ENCODE measurements at regions not wholly inside any gene's neighbourhood (a gene's known extent, or its start where the extent isn't known, plus 50 kb on each side); places are given as distances from the start of the nearest gene placed in this dataset.

DNA sequence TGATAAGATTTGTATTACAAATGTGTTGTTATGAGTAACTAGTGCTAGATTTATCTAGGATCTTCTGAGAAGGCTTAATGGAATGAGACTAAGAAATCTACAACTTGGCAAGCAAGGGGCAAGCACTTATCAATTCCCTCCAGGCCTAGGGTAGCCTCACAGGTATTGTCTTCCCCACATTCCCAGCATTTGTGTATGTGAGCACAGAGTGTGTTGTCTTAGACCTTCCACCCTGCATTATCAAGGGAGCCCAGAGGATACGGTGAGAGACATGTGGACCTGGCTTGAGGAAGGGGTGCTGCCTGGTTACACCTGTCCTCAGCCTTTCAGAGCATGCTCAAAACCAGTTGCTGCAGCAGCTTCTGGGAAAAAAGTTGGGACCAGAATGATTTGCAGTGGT is 327.2 kb downstream of the MRPL39 start:
- dilution Hi-C loops (cut with HindIII; ENCODE audit: low sequenced_read_pairs, unreplicated experiment): no loop called here
- no peaks in the 10 kb centered on the region for H3K4me1 ChIP-seq (ENCODE audit: control insufficient read depth, insufficient read depth, low read length)
- no peak overlapping the region for H2BK120ac ChIP-seq (ENCODE audit: low read depth, low read length)
- no peak overlapping the region for H3K23ac ChIP-seq (ENCODE audit: low read depth, low read length)
- H2BK15ac ChIP-seq (ENCODE audit: low read depth, low read length): no peak overlapping the region
- TF ChIP-seq CHD1 (IDR thresholded peaks at IDR 0.05; ENCODE audit: low read depth, low read length) (no peak), MXI1 (IDR thresholded peaks at IDR 0.05; ENCODE audit: borderline replicate concordance, low read depth, low read length) (no peak), MAZ (IDR thresholded peaks at IDR 0.05; ENCODE audit: borderline replicate concordance, low read depth, low read length) (no peak), BHLHE40 (IDR thresholded peaks at IDR 0.05; ENCODE audit: low read depth, low read length) (no peak), POLR2A (IDR thresholded peaks at IDR 0.05; ENCODE audit: low read depth, low read length) (no peak), RFX5 (IDR thresholded peaks at IDR 0.05; ENCODE audit: low read depth, low read length) (no peak), MAFK (IDR thresholded peaks at IDR 0.05; ENCODE audit: low read depth, low read length) (no peak), RCOR1 (IDR thresholded peaks at IDR 0.05; ENCODE audit: insufficient replicate concordance, low read length) (no peak), FOS (IDR thresholded peaks at IDR 0.05; ENCODE audit: low read depth, low read length) (no peak), NFE2L2 (IDR thresholded peaks at IDR 0.05; ENCODE audit: low read depth, low read length) (no peak), CEBPB (IDR thresholded peaks at IDR 0.05; ENCODE audit: low read depth, low read length) (no peak), RAD21 (IDR thresholded peaks at IDR 0.05; ENCODE audit: low read length) (no peak), SMC3 (IDR thresholded peaks at IDR 0.05; ENCODE audit: low read depth, low read length) (no peak)
- TF ChIP-seq, protein P1, sequence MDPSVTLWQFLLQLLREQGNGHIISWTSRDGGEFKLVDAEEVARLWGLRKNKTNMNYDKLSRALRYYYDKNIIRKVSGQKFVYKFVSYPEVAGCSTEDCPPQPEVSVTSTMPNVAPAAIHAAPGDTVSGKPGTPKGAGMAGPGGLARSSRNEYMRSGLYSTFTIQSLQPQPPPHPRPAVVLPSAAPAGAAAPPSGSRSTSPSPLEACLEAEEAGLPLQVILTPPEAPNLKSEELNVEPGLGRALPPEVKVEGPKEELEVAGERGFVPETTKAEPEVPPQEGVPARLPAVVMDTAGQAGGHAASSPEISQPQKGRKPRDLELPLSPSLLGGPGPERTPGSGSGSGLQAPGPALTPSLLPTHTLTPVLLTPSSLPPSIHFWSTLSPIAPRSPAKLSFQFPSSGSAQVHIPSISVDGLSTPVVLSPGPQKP (IDR thresholded peaks at IDR 0.05; ENCODE audit: borderline replicate concordance, low read depth, low read length): no peak
- TF ChIP-seq, protein P2, sequence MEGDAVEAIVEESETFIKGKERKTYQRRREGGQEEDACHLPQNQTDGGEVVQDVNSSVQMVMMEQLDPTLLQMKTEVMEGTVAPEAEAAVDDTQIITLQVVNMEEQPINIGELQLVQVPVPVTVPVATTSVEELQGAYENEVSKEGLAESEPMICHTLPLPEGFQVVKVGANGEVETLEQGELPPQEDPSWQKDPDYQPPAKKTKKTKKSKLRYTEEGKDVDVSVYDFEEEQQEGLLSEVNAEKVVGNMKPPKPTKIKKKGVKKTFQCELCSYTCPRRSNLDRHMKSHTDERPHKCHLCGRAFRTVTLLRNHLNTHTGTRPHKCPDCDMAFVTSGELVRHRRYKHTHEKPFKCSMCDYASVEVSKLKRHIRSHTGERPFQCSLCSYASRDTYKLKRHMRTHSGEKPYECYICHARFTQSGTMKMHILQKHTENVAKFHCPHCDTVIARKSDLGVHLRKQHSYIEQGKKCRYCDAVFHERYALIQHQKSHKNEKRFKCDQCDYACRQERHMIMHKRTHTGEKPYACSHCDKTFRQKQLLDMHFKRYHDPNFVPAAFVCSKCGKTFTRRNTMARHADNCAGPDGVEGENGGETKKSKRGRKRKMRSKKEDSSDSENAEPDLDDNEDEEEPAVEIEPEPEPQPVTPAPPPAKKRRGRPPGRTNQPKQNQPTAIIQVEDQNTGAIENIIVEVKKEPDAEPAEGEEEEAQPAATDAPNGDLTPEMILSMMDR (conservative IDR thresholded peaks at IDR 0.05; ENCODE audit: low read depth, low read length): no peak
- TF ChIP-seq, protein P3, sequence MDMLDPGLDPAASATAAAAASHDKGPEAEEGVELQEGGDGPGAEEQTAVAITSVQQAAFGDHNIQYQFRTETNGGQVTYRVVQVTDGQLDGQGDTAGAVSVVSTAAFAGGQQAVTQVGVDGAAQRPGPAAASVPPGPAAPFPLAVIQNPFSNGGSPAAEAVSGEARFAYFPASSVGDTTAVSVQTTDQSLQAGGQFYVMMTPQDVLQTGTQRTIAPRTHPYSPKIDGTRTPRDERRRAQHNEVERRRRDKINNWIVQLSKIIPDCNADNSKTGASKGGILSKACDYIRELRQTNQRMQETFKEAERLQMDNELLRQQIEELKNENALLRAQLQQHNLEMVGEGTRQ (IDR thresholded peaks at IDR 0.05; ENCODE audit: low read depth, low read length): no peak
- ATAC-seq (ENCODE audit: low read depth): no peak
- H4K91ac ChIP-seq (ENCODE audit: insufficient read depth, low read depth, low read length): no peak overlapping the region
- no peak overlapping the region for H2AFZ ChIP-seq (replicated peaks; ENCODE audit: low read length, poor library complexity)
- H4K5ac ChIP-seq (ENCODE audit: low read depth, low read length): no peak overlapping the region
- H2BK5ac ChIP-seq (ENCODE audit: low read depth, low read length, poor library complexity, severe bottlenecking): no peak overlapping the region
- no peak overlapping the region for H2AK5ac ChIP-seq (ENCODE audit: low read depth, low read length)
- H3K4me3 ChIP-seq (ENCODE audit: insufficient read depth, low read depth, low read length): no peak overlapping the region
- no peaks in the 10 kb centered on the region for H3K9me1 ChIP-seq (ENCODE audit: insufficient read depth, low read length)
- H2BK20ac ChIP-seq (ENCODE audit: low read depth, low read length): no peak overlapping the region
- intact Hi-C loops (cut with micrococcal nuclease): no loop called here
- CTCF ChIA-PET: no interaction called here
- no peaks in the 10 kb centered on the region for H4K20me1 ChIP-seq (ENCODE audit: insufficient read depth, low read length)
- no peak overlapping the region for H3K56ac ChIP-seq (ENCODE audit: extremely low read depth, insufficient read depth, low read length)
- no peak overlapping the region for H3K4ac ChIP-seq (ENCODE audit: low read depth, low read length)
- no peaks in the 10 kb centered on the region for H3K79me1 ChIP-seq (ENCODE audit: low read depth in 1 of 2, low read length in 2 of 2)
- no peaks in the 10 kb centered on the region for H3K9me3 ChIP-seq (ENCODE audit: control insufficient read depth, insufficient read depth, low read length)
- in situ Hi-C loops (cut with MboI; ENCODE audit: low sequenced_read_pairs): no loop called here
- no peak overlapping the region for H3K18ac ChIP-seq (ENCODE audit: low read depth, low read length)
- no TSS peak for BruUV-seq (replicated peaks)
- H3K27ac ChIP-seq (ENCODE audit: insufficient read depth, low read length): no peak overlapping the region
- H4K8ac ChIP-seq (ENCODE audit: low read depth in 2 of 2, low read length in 2 of 2): no peak overlapping the region
- DNase-seq: no peak
- POLR2A ChIA-PET (ENCODE audit: unreplicated experiment): no interaction called here
- H3K14ac ChIP-seq (replicated peaks; ENCODE audit: low read depth, low read length): no peak overlapping the region
- H3K36me3 ChIP-seq (ENCODE audit: control insufficient read depth, insufficient read depth, low read length): no peaks in the 10 kb centered on the region
- H3K4me2 ChIP-seq (ENCODE audit: low read depth, low read length): no peak overlapping the region
- H2AK9ac ChIP-seq (replicated peaks; ENCODE audit: low read depth, low read length, poor library complexity): no peak overlapping the region
- H3K9ac ChIP-seq (ENCODE audit: low read depth, low read length): no peak overlapping the region
- no CpG with 5 or more reads among the region's 1 CpG for WGBS, 2 experiments (ENCODE audit: extremely low coverage in 2 of 2, insufficient read length in 1 of 2)
- no peaks in the 10 kb centered on the region for H3K27me3 ChIP-seq (ENCODE audit: control insufficient read depth, insufficient read depth, low read length)

All from IMR-90 (cell line).